ENCODE measurements at regions not wholly inside any gene's neighbourhood (a gene's known extent, or its start where the extent isn't known, plus 50 kb on each side); places are given as distances from the start of the nearest gene placed in this dataset.

GRCh38 chr14:103227094-103227768, 104.0 kb downstream of the TNFAIP2 start:
- H3K27ac ChIP-seq (ENCODE audit: low read depth in 1 of 2, low read length in 1 of 2), result no peak overlapping the region
- 91% methylated on average over 21 of the region's 21 CpGs for WGBS
- H3K9me3 ChIP-seq (ENCODE audit: control insufficient read depth in 2 of 2, insufficient read depth in 1 of 2, low read length in 1 of 2), result peaks cover 0 to 2% of the 10 kb centered on the region in 2 donors
- H3K27me3 ChIP-seq (ENCODE audit: control insufficient read depth in 2 of 2, insufficient read depth in 1 of 2, low read length in 1 of 2), result peaks cover 0 to 32% of the 10 kb centered on the region in 2 donors
- H3K4me3 ChIP-seq (ENCODE audit: low read length in 2 of 2), result no peak overlapping the region
- DNase-seq (ENCODE audit: low read depth in 6 of 9, low spot score in 9 of 9), result no peak
- H3K36me3 ChIP-seq (ENCODE audit: control insufficient read depth in 2 of 2, insufficient read depth in 2 of 2, low read length in 1 of 2), result no peaks in the 10 kb centered on the region
- no peaks in the 10 kb centered on the region for H3K4me1 ChIP-seq (ENCODE audit: control insufficient read depth in 2 of 2, insufficient read depth in 2 of 2, low read length in 2 of 2)

DNA sequence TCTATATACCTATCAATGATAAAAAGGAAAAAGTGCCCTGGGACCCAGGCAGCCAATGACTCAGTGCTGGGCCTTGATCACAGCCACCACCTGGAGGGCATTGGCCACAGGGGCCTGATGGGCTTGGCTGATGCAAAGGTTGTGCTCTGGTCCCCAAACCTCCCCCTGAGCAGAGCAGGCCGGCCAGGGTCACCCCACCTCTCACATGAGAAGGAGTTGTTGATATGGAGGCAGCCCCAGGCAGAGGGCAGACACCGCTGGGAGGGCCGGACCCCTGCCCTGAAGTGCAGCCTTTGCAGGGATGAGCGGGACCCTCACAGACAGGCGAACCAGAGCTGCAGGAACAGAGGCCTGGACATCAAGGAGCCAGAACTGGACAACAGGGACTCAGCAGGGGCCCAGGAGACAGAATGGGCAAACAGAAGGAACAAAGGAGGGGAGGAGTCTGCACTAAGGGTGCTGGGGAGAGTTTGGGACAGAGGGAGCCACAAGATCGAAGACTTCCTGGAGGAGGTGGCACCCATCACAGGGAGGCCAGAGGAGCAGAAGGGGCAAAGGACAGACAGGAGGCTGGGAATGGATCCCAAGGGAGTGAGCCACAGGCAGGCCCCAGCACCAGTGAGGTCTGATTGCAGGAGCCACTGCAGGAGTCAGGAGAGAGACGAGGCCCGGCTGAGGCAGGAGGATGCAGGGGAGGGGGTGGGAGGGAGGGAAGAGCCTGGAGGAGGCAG, 105.0 kb downstream of the TNFAIP2 start:
- Histone ChIP-seq H3K27ac (ENCODE audit: low read depth in 1 of 2, low read length in 1 of 2) (no peak overlapping the region), H3K4me1 (ENCODE audit: control insufficient read depth in 2 of 2, insufficient read depth in 2 of 2, low read length in 2 of 2) (no peaks in the 10 kb centered on the region), H3K4me3 (ENCODE audit: low read length in 2 of 2) (no peak overlapping the region), H3K9me3 (ENCODE audit: control insufficient read depth in 2 of 2, insufficient read depth in 1 of 2, low read length in 1 of 2) (peaks cover 0 to 2% of the 10 kb centered on the region in 2 donors), H3K27me3 (ENCODE audit: control insufficient read depth in 2 of 2, insufficient read depth in 1 of 2, low read length in 1 of 2) (peaks cover 0 to 24% of the 10 kb centered on the region in 2 donors), H3K36me3 (ENCODE audit: control insufficient read depth in 2 of 2, insufficient read depth in 2 of 2, low read length in 1 of 2) (no peaks in the 10 kb centered on the region)
- WGBS, result 93% methylated on average over 8 of the region's 8 CpGs
- DNase-seq (ENCODE audit: low read depth in 6 of 9, low spot score in 9 of 9), result no peak

DNA sequence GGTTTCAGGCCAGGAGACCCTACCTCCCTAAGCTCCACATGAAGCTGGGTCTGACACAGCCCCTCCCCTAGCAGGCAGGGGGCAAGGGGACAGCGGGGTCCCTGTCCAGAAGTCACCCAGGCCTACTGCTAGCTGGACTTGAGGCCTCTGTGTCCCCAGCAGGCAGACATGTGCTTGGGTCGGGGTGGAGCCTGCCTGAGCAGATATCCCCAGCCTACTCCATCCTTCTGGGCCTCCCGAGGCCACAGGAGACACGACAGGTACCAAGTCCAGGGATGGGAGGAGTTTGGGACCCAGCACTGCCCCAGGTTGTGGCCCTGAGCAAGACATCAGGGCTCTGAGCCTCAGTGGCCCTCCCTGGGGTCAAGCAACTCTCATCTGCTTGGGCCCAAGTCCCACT, 105.2 kb upstream of the EIF5 start:
- WGBS, result 90% methylated on average over 4 of the region's 4 CpGs
- DNase-seq (ENCODE audit: low read depth in 6 of 9, low spot score in 9 of 9), result no peak
- Histone ChIP-seq H3K9me3 (ENCODE audit: control insufficient read depth in 2 of 2, insufficient read depth in 1 of 2, low read length in 1 of 2) (peaks cover 0 to 2% of the 10 kb centered on the region in 2 donors), H3K36me3 (ENCODE audit: control insufficient read depth in 2 of 2, insufficient read depth in 2 of 2, low read length in 1 of 2) (no peaks in the 10 kb centered on the region), H3K27ac (ENCODE audit: low read depth in 1 of 2, low read length in 1 of 2) (no peak overlapping the region), H3K27me3 (ENCODE audit: control insufficient read depth in 2 of 2, insufficient read depth in 1 of 2, low read length in 1 of 2) (peaks cover 0 to 20% of the 10 kb centered on the region in 2 donors), H3K4me3 (ENCODE audit: low read length in 2 of 2) (no peak overlapping the region), H3K4me1 (ENCODE audit: control insufficient read depth in 2 of 2, insufficient read depth in 2 of 2, low read length in 2 of 2) (no peaks in the 10 kb centered on the region)

- Histone ChIP-seq H3K9me3 (ENCODE audit: control insufficient read depth in 2 of 2, insufficient read depth in 1 of 2, low read length in 1 of 2) (peaks cover 0 to 2% of the 10 kb centered on the region in 2 donors), H3K27ac (ENCODE audit: low read depth in 1 of 2, low read length in 1 of 2) (no peak overlapping the region), H3K27me3 (ENCODE audit: control insufficient read depth in 2 of 2, insufficient read depth in 1 of 2, low read length in 1 of 2) (peaks cover 0 to 14% of the 10 kb centered on the region in 2 donors), H3K4me3 (ENCODE audit: low read length in 2 of 2) (no peak overlapping the region), H3K4me1 (ENCODE audit: control insufficient read depth in 2 of 2, insufficient read depth in 2 of 2, low read length in 2 of 2) (no peaks in the 10 kb centered on the region), H3K36me3 (ENCODE audit: control insufficient read depth in 2 of 2, insufficient read depth in 2 of 2, low read length in 1 of 2) (no peaks in the 10 kb centered on the region)
- DNase-seq (ENCODE audit: low read depth in 6 of 9, low spot score in 9 of 9), result no peak
- 97% methylated on average over 9 of the region's 9 CpGs for WGBS
These were observed 104.0 kb upstream of the EIF5 start for GRCh38 chr14:103230021-103230420.

GRCh38 chr14:103230658-103231334, 103.2 kb upstream of the EIF5 start:
- H3K36me3 ChIP-seq (ENCODE audit: control insufficient read depth in 2 of 2, insufficient read depth in 2 of 2, low read length in 1 of 2), result no peaks in the 10 kb centered on the region
- no peaks in the 10 kb centered on the region for H3K4me1 ChIP-seq (ENCODE audit: control insufficient read depth in 2 of 2, insufficient read depth in 2 of 2, low read length in 2 of 2)
- no peak overlapping the region for H3K4me3 ChIP-seq (ENCODE audit: low read length in 2 of 2)
- peaks cover 0 to 16% of the 10 kb centered on the region in 2 donors for H3K27me3 ChIP-seq (ENCODE audit: control insufficient read depth in 2 of 2, insufficient read depth in 1 of 2, low read length in 1 of 2)
- no peak for DNase-seq (ENCODE audit: low read depth in 6 of 9, low spot score in 9 of 9)
- 88% methylated on average over 16 of the region's 16 CpGs for WGBS
- peaks cover 0 to 2% of the 10 kb centered on the region in 2 donors for H3K9me3 ChIP-seq (ENCODE audit: control insufficient read depth in 2 of 2, insufficient read depth in 1 of 2, low read length in 1 of 2)
- no peak overlapping the region for H3K27ac ChIP-seq (ENCODE audit: low read depth in 1 of 2, low read length in 1 of 2)

DNA sequence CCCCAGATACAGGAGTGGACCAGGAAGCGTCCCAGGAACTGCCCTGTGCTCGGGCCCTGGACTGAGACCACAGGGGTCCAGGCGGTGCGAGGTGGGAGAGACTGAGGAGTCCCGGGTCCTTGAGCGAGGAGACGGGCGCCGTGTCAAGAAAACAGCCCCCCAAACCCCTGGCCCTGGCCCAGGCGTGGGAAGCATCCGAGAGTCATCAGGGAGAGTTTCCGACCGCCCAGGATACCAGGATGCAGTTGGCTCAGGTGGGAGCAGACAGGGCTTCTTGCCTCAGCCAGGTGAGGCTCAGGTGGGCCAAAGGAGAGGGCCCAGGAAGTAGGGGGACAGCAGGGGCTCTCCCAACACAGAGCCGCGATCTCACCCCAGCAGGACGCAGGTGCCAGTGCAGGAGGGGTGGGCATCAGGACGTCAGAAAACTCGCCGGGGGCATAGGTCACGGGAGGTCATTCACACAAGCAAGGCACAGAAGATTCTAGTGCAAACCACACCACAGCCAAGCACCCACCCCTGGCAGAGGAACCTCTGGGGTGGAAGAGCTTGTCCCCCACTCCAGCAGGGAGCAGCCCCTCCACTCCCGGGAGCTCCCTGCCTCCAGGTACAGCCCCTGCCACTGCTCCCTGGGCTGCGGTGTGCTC, 102.5 kb upstream of the EIF5 start:
- 96% methylated on average over 22 of the region's 22 CpGs for WGBS
- H3K27ac ChIP-seq (ENCODE audit: low read depth in 1 of 2, low read length in 1 of 2), result no peak overlapping the region
- H3K27me3 ChIP-seq (ENCODE audit: control insufficient read depth in 2 of 2, insufficient read depth in 1 of 2, low read length in 1 of 2), result peaks cover 0 to 17% of the 10 kb centered on the region in 2 donors
- H3K4me1 ChIP-seq (ENCODE audit: control insufficient read depth in 2 of 2, insufficient read depth in 2 of 2, low read length in 2 of 2), result no peaks in the 10 kb centered on the region
- H3K4me3 ChIP-seq (ENCODE audit: low read length in 2 of 2), result no peak overlapping the region
- H3K36me3 ChIP-seq (ENCODE audit: control insufficient read depth in 2 of 2, insufficient read depth in 2 of 2, low read length in 1 of 2), result no peaks in the 10 kb centered on the region
- peaks cover 0 to 2% of the 10 kb centered on the region in 2 donors for H3K9me3 ChIP-seq (ENCODE audit: control insufficient read depth in 2 of 2, insufficient read depth in 1 of 2, low read length in 1 of 2)
- no peak for DNase-seq (ENCODE audit: low read depth in 6 of 9, low spot score in 9 of 9)

GRCh38 chr14:103232031-103232808, 101.8 kb upstream of the EIF5 start:
- DNase-seq (ENCODE audit: low read depth in 6 of 9, low spot score in 9 of 9), result no peak
- 85% methylated on average over 13 of the region's 13 CpGs for WGBS
- no peaks in the 10 kb centered on the region for H3K4me1 ChIP-seq (ENCODE audit: control insufficient read depth in 2 of 2, insufficient read depth in 2 of 2, low read length in 2 of 2)
- H3K36me3 ChIP-seq (ENCODE audit: control insufficient read depth in 2 of 2, insufficient read depth in 2 of 2, low read length in 1 of 2), result no peaks in the 10 kb centered on the region
- H3K4me3 ChIP-seq (ENCODE audit: low read length in 2 of 2), result no peak overlapping the region
- peaks cover 0 to 12% of the 10 kb centered on the region in 2 donors for H3K27me3 ChIP-seq (ENCODE audit: control insufficient read depth in 2 of 2, insufficient read depth in 1 of 2, low read length in 1 of 2)
- peaks cover 0 to 2% of the 10 kb centered on the region in 2 donors for H3K9me3 ChIP-seq (ENCODE audit: control insufficient read depth in 2 of 2, insufficient read depth in 1 of 2, low read length in 1 of 2)
- H3K27ac ChIP-seq (ENCODE audit: low read depth in 1 of 2, low read length in 1 of 2), result no peak overlapping the region

- Histone ChIP-seq H3K27me3 (ENCODE audit: control insufficient read depth in 2 of 2, insufficient read depth in 1 of 2, low read length in 1 of 2) (peaks cover 0 to 12% of the 10 kb centered on the region in 2 donors), H3K36me3 (ENCODE audit: control insufficient read depth in 2 of 2, insufficient read depth in 2 of 2, low read length in 1 of 2) (no peaks in the 10 kb centered on the region), H3K27ac (ENCODE audit: low read depth in 1 of 2, low read length in 1 of 2) (no peak overlapping the region), H3K4me1 (ENCODE audit: control insufficient read depth in 2 of 2, insufficient read depth in 2 of 2, low read length in 2 of 2) (no peaks in the 10 kb centered on the region), H3K4me3 (ENCODE audit: low read length in 2 of 2) (no peak overlapping the region), H3K9me3 (ENCODE audit: control insufficient read depth in 2 of 2, insufficient read depth in 1 of 2, low read length in 1 of 2) (peaks cover 0 to 2% of the 10 kb centered on the region in 2 donors)
- no peak for DNase-seq (ENCODE audit: low read depth in 6 of 9, low spot score in 9 of 9)
- 89% methylated on average over 16 of the region's 16 CpGs for WGBS
These were observed 101.2 kb upstream of the EIF5 start for GRCh38 chr14:103232831-103233319.
